SH-SY5Y (cell line): ENCODE measurements at regions not wholly inside any gene's neighbourhood (a gene's known extent, or its start where the extent isn't known, plus 50 kb on each side); places are given as distances from the start of the nearest gene placed in this dataset.

Source experiments
- GATA2 ChIP-seq: IDR thresholded peaks from 2 replicates; pipeline ENCODE4 v1.6.1; 2011; ENCODE audit warnings: mild to moderate bottlenecking, low read depth, low read length
- GATA3 ChIP-seq: IDR thresholded peaks from 2 replicates; pipeline ENCODE4 v1.6.1; 2011; ENCODE audit warnings: low read depth, mild to moderate bottlenecking, low read length, moderate library complexity

DNA sequence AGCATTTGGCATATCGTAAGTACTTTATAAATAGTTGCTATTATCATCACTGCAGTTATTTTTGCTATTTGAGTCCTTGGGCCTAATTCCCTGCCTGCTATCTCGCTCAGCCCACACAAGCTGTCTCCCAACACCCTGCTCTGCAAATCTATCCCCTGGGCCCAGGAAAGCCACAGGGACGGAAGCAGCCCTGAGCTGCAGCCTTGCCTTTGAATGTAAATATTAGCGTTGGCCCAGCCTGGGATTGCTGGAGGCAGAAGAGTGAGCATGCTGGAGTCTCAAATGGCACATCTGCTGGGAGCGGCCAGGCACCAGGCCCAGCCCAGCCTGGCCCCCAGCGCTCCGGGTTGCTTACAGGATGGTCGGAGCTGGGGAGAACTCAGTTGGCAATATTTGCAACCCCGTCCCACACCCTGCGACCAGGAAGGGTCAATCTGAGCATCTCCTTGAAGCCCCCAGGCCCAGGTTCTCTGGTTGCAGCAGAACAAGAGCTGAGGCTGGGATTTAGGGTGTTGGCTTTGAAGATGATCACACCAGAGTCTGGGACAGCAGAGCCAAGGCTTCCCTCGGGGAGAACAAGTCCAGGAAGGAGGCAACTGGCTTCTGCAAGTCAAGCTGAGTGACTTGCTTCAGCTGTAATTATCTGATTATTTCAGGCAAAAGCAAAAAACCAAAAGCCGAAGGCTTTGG is 529.6 kb downstream of the SHQ1 start:
- TF ChIP-seq GATA3 (no peak), GATA2 (no peak)
